TTC549 (cell line): ENCODE measurements at regions not wholly inside any gene's neighbourhood (a gene's known extent, or its start where the extent isn't known, plus 50 kb on each side); places are given as distances from the start of the nearest gene placed in this dataset.
"Not testable (repeated sequence)": the region's sequence is repeated elsewhere in the genome, so short reads cannot be mapped to it uniquely, and the experiment has no call there.

Source experiments
- FAIRE-seq: peaks from 2 replicates; lab custom pipeline; 2012; peaks lifted over from hg19 to GRCh38; lab: Jason Lieb, UNC

DNA sequence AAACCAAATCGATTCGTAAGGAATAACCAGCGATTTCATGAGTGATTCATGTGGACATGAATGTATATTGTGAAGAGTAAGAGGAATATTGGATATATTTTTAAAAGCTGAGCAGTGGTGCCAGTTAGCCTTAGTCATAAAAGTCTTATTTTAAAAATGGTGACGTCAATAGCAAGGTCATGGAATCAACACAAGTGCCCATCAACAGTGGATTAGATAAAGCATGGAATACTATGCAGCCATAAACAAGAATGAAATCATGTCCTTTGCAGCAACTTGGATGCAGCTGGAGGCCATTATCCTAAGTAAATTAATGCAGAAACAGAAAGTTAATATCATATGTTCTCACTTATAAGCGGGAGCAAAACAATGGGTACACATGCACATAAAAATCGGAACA lies 89.0 kb upstream of the STOX2 start:
- FAIRE-seq, result no peak

DNA sequence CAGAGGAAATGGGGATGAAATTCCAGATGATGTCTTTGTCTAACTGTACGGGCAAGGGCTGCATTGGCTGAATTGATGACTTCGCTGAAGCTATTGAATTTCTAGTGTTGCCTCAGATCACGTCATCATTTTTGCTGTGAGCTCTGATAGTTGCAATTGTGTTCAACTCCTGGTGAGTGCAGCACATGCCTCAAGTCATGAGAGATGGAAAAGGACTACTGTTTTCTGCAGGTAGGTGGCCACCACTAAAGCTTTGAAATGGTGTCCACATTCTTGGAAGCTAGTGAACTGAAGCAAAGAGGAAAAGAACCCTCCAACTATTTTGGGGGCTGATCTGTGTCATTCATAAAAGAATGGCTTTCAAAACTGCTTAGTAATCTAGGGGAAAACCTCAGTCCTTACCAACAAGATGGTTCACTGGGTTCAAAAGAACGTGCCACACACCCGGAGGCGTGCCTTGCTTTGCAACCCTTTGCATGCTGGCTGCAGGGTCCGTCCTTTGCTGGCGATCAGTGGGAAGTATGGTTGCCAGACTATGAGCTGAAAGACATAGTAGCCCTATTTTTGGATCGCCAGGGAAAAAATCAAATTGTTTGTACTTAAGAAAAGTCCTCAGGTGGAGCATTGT lies 88.1 kb upstream of the STOX2 start:
- FAIRE-seq, result no peak

DNA sequence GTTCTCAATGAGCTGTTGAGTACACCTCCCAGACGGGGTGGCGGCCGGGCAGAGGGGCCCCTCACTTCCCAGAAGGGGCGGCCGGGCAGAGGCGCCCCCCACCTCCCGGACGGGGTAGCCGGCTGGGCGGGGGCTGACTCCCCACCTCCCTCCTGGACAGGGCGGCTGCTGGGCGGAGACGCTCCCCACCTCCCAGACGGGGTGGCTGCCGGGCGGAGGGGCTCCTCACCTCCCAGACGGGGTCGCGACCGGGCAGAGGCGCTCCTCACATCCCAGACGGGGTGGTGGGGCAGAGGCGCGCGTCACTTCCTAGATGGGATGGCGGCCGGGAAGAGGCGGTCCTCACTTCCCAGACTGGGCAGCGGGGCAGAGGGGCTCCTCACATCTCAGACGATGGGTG lies 86.5 kb upstream of the STOX2 start:
- not testable (repeated sequence) for FAIRE-seq

DNA sequence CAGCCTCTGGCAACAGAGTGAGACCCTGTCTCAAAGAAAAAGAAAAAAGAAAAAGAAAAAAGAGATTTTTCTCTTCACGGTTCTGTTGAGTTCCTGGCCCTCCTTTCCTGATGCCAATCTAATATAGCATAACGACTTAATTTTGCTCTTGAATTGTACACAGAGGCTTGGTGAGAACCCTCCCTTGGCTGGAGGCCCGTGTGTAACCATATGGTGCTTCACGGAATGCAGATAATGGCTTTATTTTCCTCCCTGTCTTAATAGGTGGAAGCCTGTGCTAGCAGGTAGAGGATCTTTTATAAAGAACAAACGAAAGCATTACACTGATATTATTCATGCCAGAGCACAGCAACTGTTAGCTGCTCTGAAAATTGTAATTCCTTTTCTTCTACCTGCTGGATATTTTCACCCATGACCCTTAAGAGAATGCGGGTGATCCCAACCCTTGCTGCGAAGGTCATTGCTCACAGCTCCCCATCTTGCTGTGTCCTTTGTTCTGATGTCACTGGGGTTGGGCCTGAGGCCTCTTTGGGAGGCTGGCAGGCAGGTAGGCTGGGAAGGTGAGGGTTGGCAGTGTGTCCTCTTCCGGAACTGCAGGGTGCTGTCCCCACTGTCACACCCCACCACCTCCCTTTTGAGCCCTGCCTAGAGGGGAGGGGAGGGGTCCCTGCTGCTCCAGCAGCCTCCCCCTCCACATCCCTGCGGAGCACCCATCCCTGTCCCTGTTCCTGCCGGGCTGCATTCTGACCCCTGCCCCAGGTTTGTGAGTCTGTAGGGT lies 83.8 kb upstream of the STOX2 start:
- FAIRE-seq, result no peak

DNA sequence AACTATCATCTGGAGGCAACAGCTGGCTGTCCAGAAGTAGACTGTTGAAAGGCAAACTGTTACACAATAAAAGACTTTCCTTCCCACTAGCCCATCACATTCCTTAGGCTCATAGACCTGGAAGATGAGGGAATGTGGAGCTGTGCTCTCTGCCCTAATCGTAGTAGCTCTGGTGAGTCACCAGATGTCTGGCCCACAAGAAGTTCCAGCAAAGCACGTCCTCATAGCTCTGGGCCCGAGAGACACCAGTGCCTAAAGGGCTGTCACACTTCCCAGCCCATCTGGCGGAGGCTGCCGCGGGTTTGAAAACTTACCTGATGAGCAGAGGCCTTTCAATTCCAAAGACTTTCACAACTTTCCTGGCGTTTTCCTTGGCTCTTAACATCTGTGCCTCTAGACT lies 81.7 kb upstream of the STOX2 start:
- no peak for FAIRE-seq

DNA sequence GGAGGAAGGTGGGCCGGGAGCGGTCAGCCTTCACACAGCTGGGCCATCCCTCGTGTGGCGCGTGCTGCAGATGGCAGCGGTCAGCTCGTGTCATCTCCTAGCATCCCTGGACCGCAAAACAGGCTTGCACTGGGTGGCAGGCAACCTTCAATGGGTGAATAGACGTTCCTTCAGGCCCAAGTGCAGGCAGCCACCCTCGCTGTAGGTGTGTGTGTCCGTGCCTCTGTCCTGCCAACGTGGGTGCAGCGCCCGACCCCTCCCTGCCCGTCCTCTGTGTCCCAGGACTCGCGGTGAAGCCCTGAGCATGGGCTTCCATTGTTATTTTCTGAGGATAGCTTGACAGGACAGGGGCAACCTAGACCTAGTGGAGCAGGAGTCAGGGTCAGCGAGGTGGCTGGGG lies 79.8 kb upstream of the STOX2 start:
- FAIRE-seq, result no peak

DNA sequence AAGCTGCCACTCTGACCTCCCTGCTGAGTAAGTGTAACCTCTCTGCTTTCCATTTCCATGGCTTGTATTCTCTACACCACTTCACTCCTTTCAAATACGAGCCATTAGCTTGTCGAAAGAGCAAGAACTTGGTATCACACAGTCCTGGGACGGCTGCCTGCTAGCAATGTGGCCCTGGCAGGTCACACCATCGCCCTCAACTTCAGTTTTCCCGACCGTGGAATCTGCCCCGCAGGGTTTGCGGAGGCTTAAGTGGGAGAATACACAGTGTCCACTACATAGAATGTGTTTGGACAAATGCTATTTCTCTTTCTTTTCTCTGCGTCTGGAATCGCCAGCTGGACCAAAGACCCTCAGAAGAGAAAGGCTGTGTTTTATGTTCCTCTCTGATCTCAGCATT lies 78.6 kb upstream of the STOX2 start:
- FAIRE-seq, result no peak

DNA sequence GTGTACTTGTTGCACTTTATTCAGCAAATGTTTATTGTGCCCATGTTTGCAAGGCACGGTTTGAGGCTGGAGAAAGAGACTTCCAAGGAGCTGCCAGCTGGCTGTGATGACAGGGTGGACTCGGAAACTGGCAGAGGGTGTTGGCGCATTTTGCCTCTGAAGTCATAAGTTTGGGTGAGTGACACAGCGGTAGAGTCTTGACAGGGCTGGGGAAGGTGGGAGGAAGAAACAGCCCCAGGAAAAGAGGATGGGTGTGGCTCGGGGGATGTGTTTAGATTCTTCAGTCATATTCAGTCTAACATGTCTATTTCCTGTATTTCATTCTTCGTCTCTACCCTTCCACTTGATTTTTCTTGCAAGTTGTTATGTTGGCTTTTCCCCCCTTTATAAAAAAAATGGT lies 77.0 kb upstream of the STOX2 start:
- FAIRE-seq, result no peak

DNA sequence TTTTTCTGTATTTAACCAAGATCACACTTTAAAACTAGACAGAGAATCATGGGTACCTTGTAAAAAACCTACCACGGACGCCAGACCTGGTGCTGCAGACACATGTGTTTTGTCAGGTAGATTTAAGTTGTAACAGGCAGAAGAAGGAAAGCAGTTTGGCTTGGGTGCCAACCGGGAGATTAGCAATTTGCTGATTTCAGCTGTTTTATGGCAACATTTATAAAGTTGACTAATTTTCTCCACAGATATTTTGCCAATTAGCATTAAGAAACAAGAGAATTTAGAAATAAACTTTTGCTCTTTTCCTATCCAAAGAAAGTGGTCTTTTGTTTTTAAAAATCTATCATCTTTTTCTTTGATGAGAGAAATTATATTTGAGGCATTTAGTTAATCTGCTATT lies 76.3 kb upstream of the STOX2 start:
- FAIRE-seq, result no peak

DNA sequence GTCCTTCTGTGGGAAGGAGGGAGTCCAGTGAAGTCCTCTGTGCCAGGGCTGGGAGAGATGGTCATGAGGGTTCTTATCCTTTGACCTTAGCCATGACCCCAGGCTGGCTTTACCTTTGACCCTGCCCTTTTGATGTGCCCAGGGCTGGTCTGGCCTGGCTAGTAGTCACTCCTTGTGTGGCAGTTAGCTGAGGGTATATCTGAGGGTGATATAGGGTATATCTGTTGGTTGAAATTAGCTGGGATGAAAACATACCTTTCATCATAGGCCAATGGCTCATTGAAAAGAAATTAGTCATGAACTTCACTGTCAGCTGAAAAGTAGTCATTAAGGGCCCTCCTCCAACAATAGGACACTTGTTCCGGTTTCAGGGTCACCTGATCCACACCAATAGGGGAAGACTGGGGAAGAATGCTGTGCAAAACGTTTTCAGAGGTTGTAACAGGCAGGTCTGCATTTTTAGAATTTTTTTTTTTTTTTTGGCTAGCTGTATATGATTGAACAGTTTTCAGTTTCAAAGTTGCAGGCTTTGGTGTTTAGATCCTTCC lies 74.6 kb upstream of the STOX2 start:
- no peak for FAIRE-seq

DNA sequence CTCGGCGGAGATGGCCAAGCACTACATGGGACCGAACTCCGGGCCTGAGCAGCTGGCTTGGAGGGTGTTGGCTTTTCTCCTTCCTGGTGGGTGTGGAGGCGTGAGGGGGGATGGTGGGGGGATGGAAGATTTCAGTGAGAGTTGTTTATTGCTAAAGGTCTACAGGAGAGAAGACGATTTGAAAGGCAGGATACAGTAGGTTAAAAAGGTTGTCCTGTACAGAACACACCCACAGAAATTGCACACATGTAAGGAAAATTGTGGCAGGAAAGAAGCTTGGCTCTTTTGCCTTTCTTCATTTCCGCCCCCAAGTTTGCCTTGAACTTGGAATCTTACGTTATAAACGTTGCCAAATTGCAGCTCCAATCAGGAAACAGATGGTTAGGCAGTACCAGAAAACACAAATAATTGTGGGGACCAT lies 74.1 kb upstream of the STOX2 start:
- FAIRE-seq, result no peak

DNA sequence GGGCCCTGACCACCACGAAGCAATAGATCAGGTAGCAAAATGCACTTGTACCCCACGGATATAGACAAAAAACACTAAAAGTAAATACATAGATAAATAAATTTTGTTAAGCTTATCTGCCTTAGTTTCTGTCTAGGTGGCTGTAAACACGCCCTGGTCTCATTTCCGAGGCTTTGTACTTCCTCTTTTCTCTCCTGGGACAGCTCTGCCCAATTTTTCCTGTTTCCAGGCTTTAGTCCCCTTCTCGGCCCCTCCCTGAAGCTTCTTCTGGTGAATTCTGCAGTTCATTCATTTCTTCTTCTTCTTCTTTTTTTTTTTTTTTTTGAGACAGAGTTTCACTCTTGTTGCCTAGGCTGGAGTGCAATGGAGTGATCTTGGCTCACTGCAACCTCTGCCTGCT lies 73.4 kb upstream of the STOX2 start:
- no peak for FAIRE-seq

DNA sequence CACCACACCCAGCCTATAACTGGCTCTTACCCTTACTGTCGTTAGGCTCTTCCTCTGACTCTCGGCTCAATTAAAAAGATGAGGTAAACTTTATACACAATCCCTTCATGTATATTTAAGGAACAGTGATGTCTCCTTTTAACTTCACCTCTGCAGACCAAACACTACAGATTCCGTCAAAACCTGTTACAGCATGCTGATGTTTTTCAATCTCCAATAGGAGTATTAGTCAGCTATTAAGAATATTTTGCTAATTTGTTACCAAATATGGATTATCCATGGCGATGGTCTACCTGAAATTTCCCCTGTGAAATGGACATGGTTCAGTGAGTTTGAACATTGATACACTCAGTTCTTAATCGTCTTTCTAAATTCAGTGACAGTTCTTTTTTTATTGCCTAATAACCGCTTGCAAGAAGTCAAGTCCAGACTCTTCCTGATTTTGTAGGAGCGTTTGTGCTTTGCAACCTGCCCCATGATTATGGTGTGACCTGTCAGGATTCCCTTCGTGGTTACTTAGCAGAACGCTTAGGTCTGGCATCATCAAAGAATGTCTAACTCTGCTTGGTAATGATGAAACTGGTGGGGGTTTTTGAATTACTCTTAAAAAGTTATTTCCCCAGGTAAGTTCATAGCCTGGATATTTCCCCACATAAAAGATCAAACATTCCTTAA lies 72.2 kb upstream of the STOX2 start:
- no peak for FAIRE-seq

DNA sequence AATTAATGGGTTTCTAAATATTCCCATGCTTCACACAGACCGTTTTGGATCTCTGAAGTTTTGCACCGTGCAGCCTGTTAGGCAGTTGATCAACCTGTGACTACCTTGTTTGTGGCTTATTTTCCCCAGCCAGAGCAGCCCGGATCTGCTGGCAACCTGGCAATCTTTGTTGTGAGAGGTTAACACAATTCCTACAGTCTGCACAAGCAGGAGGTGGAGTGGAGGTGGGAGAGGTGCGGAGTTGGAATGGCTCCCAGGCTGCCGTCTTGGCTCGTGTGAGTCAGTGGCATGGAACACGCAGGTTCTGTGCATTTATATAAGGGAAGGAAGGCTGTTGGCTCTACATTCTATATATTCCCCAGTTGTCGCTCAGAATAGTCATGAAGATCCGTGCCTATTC lies 70.9 kb upstream of the STOX2 start:
- no peak for FAIRE-seq

DNA sequence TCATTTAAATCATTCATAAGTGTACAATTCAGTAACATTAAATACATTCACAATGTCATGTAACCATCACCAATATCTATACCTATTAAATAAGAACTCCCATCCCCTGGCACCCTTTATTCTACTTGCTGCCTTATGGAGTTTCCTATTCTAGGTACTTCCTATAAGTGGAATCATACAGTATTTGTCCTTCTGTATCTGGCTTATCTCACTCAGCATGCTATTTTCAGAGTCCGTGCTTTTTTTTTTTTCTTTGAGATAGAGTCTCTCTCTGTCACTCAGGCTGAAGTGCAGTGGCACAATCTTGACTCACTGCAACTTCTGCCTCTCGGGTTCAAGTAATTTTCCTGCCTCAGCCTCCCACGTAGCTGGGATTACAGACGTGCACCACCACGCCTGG lies 67.9 kb upstream of the STOX2 start:
- no peak for FAIRE-seq

DNA sequence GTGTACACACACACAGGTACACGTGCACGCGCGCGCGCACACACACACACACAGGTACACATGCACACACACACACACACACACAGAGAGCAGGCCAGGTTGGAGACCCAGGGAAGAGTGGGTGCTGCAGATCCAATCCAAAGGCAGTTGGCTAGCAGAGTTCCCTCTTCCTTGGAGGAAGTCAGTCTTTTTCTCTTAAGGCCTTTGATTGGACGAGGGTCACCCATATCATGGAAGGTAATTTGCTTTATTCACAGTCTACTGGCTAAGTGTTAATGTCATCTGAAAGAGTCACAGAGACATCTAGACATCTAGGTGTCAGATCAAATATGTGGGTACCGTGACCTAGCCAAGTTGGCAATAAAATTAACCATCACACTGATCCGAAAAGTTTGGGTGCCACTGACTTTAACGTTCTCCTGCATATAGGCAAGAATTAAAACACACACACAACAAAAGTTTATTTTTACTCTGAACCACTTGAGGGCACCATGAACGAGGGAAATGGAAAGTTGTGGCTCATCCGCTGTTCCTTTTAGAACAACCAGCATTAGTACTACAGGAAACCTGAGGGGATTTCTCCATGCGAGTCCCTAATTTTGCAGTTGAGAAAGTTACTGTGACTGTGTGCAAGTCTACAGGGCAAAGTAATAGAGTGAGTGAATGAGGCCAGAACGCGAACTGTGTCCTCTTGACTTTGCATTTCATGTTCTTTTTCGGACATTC lies 66.0 kb upstream of the STOX2 start:
- FAIRE-seq, result no peak

DNA sequence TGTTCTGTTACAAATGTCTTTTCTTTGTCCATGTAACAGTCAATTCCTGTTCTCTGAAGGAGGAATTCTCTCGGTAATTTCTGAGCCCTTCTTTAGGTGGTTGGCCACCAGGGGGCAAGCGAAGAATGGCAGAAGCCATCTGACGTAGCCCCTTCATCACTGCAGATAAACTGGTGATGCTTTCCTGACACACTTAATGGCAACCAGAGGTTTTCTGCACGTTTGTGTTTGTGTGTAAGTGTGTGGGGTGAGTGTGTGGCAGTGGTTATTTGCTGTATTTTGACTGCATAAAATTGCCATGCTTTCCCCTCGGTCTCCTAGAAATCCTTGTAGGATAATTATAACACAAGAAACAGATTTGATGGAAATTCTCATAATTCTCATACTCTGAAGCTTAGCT lies 64.8 kb upstream of the STOX2 start:
- FAIRE-seq, result peak; percentile 89

DNA sequence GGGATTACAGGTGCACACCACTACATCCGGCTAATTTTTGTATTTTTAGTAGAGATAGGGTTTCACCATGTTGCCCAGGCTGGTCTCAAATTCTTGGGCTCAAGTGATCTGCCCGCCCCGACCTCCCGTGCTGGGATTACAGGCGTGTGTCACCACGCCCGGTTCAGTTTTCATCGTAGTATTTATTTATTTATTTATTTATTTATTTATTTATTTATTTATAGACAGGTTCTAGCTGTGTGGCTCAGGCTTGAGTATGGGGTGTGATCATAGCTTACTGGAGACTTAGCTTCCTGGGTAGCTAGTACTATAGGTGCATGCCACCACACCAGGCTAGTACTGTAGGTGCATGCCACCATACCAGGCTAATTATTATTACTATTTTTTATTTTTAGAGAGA lies 64.1 kb upstream of the STOX2 start:
- no peak for FAIRE-seq

DNA sequence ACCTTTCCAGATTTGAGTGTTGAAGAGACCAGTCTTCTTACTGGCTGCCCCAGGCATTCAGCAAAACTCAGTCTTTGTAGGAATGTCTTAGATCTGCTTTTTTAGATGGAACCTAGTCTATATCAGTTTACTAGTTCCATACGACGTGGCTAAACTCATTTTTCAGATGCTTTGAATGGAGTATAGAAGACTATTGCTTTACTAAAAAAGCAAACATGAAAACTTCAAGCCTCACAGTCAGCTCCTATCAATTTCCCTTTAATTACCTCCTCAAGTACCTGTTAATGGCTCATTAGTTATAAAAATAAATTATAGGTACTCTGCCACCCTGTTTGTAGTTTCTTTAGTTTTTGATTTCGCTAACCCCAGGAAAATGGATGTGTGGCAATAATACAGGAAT lies 63.0 kb upstream of the STOX2 start:
- FAIRE-seq, result no peak

DNA sequence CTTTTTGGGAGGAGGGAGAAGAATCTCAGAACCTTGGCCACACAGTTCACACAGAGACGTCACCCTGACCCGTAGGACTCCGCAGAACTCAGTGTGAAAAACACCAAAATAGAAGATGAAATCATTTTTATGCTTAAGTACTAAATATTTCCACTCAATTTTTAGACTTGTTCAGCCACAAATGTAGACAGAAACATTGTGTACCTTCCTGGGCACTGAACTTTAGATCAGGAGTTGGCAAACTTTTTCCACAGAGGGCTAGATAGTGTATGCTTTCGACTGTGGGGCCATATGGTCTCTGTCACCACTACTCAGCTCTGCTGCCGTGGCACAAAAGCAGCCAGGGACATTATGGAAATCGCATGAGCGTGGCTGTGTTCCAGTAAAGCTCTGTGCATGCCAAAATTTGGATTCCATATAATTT lies 61.8 kb upstream of the STOX2 start:
- FAIRE-seq, result no peak

DNA sequence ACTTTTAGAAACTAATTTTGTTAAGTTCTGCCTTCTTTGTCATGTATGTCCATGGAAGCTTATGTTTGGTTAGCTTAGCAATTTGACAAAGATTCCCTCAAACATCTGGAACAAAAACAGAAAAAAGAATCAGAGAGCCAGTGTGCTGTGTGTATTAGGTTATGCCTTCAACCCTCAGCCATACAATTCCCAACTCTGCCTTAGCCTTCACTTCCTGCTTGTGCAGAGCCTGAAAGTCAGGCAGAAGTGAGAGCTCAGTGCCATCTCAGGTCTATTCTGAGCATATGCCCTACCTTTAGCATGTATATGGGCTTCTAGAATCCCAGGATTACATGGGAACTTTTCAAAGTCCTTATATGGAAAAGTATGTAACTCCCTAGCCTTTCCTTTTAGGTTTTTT lies 58.2 kb upstream of the STOX2 start:
- FAIRE-seq, result no peak

DNA sequence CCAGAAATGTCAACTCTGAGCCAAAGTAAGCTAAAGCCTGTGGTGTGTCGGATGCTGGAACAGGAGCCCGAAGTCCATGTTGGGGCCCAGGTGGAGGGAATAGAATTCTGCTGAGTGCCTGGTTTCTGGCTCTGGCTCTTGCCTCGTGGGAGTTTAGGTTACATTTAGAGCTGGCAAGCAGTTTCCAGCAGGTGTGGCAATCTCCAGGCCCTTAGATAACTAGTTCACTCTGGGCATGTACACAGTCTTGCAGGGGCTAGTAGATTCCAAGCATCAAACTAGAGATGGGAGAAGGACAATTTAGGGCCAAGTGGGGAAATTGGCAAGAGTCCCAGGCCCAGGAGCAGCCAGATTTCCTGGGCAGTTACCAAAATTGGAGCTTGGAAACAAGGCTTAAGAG lies 56.3 kb upstream of the STOX2 start:
- no peak for FAIRE-seq
